A549 (cell line): ENCODE measurements at regions not wholly inside any gene's neighbourhood (a gene's known extent, or its start where the extent isn't known, plus 50 kb on each side); places are given as distances from the start of the nearest gene placed in this dataset.

Experiments
- ATAC-seq, 2 experiments: fragments of 200-7000 bp in 1 of 2; fragments of >200 bp in 1 of 2; cut with Nextera tagmentation in 1 of 2; cut with Tn5 transposase in 1 of 2; 3 replicates each; pipeline versions ENCODE4 v1.8.0 to v1.9.1; 2018 to 2020; ENCODE audit warnings: mild to moderate bottlenecking in 1 of 2, moderate library complexity in 1 of 2
- CTCF ChIA-PET: fragments of 300-600 bp; sonication (Branson Sonifier 250); formaldehyde crosslinking; extraction: SDS; loops from one replicate; lab custom pipeline; 2021; ENCODE audit warnings: antibody characterized with exemption, inconsistent platforms; lab: Yijun Ruan, JAX
- POLR2A ChIA-PET: fragments of 350-600 bp; formaldehyde crosslinking; extraction: SDS; loops from one replicate; lab custom pipeline; 2021; ENCODE audit warnings: antibody characterized with exemption, inconsistent platforms; lab: Yijun Ruan, JAX
- DNase-seq, 2 experiments: peaks; one replicate each; pipeline versions ENCODE4 v3.0.0 to v3.0.0-alpha.2; 2011 to 2016; ENCODE audit warnings: low read depth in 1 of 2, low spot score in 1 of 2
- FAIRE-seq: peaks from 2 replicates; lab custom pipeline; 2011; peaks lifted over from hg19 to GRCh38; lab: Jason Lieb, UNC
- H3K27ac ChIP-seq, 2 experiments: fragments of >200 bp; sonication (Bioruptor Twin); formaldehyde crosslinking; 3 replicates each; pipeline ENCODE4 v1.5.1; 2016 to 2017
- H3K4me1 ChIP-seq: fragments of >200 bp; sonication (Bioruptor Twin); formaldehyde crosslinking; 3 replicates; pipeline ENCODE4 v1.6.1; 2016
- H3K4me2 ChIP-seq: fragments of >200 bp; sonication (Bioruptor Twin); formaldehyde crosslinking; 3 replicates; pipeline ENCODE4 v1.6.1; 2016
- H3K4me3 ChIP-seq: fragments of >200 bp; sonication (Bioruptor Twin); formaldehyde crosslinking; 3 replicates; pipeline ENCODE4 v1.5.1; 2016
- H3K9me3 ChIP-seq: fragments of >200 bp; sonication (Bioruptor Twin); formaldehyde crosslinking; 3 replicates; pipeline ENCODE4 v1.6.1; 2016
- CBX8 ChIP-seq: fragments of 200-600 bp; sonication (generic); IDR thresholded peaks from 2 replicates; pipeline ENCODE4 v1.6.1; 2016
- CEBPB ChIP-seq, 2 experiments: fragments of >200 bp in 1 of 2; sonication (Bioruptor Twin) in 1 of 2; formaldehyde crosslinking in 1 of 2; IDR thresholded peaks; 2 replicates each; pipeline ENCODE4 v1.6.1; 2012 to 2016
- CHD2 ChIP-seq: fragments of 150-350 bp; IDR thresholded peaks from 2 replicates; pipeline ENCODE4 v1.6.1; 2014; ENCODE audit warnings: low read length; ENCODE audit not compliant: partially characterized antibody
- EP300 ChIP-seq, 2 experiments: fragments of >200 bp; sonication (Bioruptor Twin); formaldehyde crosslinking; IDR thresholded peaks; 2 replicates in 1 of 2; 3 replicates in 1 of 2; pipeline ENCODE4 v1.6.1; 2016 to 2017
- ESRRA ChIP-seq: fragments of 150-350 bp; IDR thresholded peaks from 2 replicates; pipeline ENCODE4 v1.6.1; 2014; ENCODE audit warnings: mild to moderate bottlenecking, low read length, borderline replicate concordance
- FOSB ChIP-seq: fragments of 250-450 bp; sonication (Bioruptor Pico); IDR thresholded peaks from 2 replicates; pipeline ENCODE4 v1.5.0; 2020; ENCODE audit warnings: mild to moderate bottlenecking, moderate library complexity
- FOSL2 ChIP-seq, 2 experiments: fragments of 450-650 bp in 1 of 2; fragments of >200 bp in 1 of 2; sonication (Bioruptor Twin) in 1 of 2; formaldehyde crosslinking; IDR thresholded peaks; 2 replicates each; pipeline versions ENCODE4 v1.5.0 to v1.6.1; 2016 to 2020; ENCODE audit warnings: mild to moderate bottlenecking in 1 of 2, moderate library complexity in 1 of 2
- FOXS1 ChIP-seq: fragments of 250-450 bp; sonication (Bioruptor Pico); IDR thresholded peaks from 2 replicates; pipeline ENCODE4 v1.5.0; 2020; ENCODE audit warnings: mild to moderate bottlenecking, moderate library complexity
- HEYL ChIP-seq: fragments of 250-450 bp; sonication (Bioruptor Pico); IDR thresholded peaks from 2 replicates; pipeline ENCODE4 v1.8.0; 2021; ENCODE audit warnings: mild to moderate bottlenecking, moderate library complexity
- HOXB5 ChIP-seq: fragments of 250-450 bp; sonication (Bioruptor Pico); IDR thresholded peaks from 2 replicates; pipeline ENCODE4 v1.5.0; 2020; ENCODE audit warnings: mild to moderate bottlenecking, moderate library complexity
- JUNB ChIP-seq: fragments of >200 bp; sonication (Bioruptor Twin); formaldehyde crosslinking; IDR thresholded peaks from 2 replicates; pipeline ENCODE4 v1.6.1; 2016
- KDM1A ChIP-seq: fragments of 200-600 bp; sonication (generic); IDR thresholded peaks from 2 replicates; pipeline ENCODE4 v1.6.1; 2016; ENCODE audit warnings: low read depth, mild to moderate bottlenecking
- KDM5A ChIP-seq: fragments of 200-600 bp; sonication (generic); IDR thresholded peaks from 2 replicates; pipeline ENCODE4 v1.6.1; 2016; ENCODE audit warnings: antibody characterized with exemption, mild to moderate bottlenecking
- NFE2L2 ChIP-seq: fragments of 150-350 bp; conservative IDR thresholded peaks from 2 replicates; pipeline ENCODE4 v1.6.1; 2014; ENCODE audit warnings: low read length
- NPAS2 ChIP-seq: fragments of 250-450 bp; sonication (Bioruptor Pico); IDR thresholded peaks from 2 replicates; pipeline ENCODE4 v1.8.0; 2022; ENCODE audit warnings: mild to moderate bottlenecking, moderate library complexity, borderline replicate concordance
- RARB ChIP-seq: fragments of 250-450 bp; sonication (Bioruptor Pico); IDR thresholded peaks from 2 replicates; pipeline ENCODE4 v1.8.0; 2021; ENCODE audit warnings: mild to moderate bottlenecking, moderate library complexity
- RFX5 ChIP-seq: fragments of 450-650 bp; IDR thresholded peaks from 2 replicates; pipeline ENCODE4 v1.7.1; 2014; ENCODE audit warnings: antibody characterized with exemption, mild to moderate bottlenecking, moderate library complexity
- RNF2 ChIP-seq: fragments of 200-600 bp; sonication (generic); IDR thresholded peaks from 2 replicates; pipeline ENCODE4 v1.6.1; 2016; ENCODE audit warnings: low read depth, mild to moderate bottlenecking, antibody characterized with exemption, moderate library complexity, borderline replicate concordance
- SMC3 ChIP-seq: fragments of >200 bp; sonication (Bioruptor Twin); formaldehyde crosslinking; IDR thresholded peaks from 3 replicates; pipeline ENCODE4 v1.6.1; 2018; ENCODE audit warnings: inconsistent platforms
- ZFP36 ChIP-seq: fragments of 450-650 bp; IDR thresholded peaks from 2 replicates; pipeline ENCODE4 v1.6.1; 2014; ENCODE audit warnings: borderline replicate concordance; ENCODE audit not compliant: partially characterized antibody
- WGBS: methylation state at CpG from one replicate; pipeline ENCODE4 v1.1.6; 2017; ENCODE audit errors: missing lambda C conversion rate; 5-methylcytosine and 5-hydroxymethylcytosine counted together
- TF ChIP-seq, protein P1 (sequence below): IDR thresholded peaks from 2 replicates; pipeline ENCODE4 v1.6.1; 2012
- TF ChIP-seq, protein P2 (sequence below): fragments of 250-450 bp; sonication (Bioruptor Pico); IDR thresholded peaks from 2 replicates; pipeline ENCODE4 v1.5.0; 2020; ENCODE audit warnings: low read depth, mild to moderate bottlenecking, moderate library complexity

DNA sequence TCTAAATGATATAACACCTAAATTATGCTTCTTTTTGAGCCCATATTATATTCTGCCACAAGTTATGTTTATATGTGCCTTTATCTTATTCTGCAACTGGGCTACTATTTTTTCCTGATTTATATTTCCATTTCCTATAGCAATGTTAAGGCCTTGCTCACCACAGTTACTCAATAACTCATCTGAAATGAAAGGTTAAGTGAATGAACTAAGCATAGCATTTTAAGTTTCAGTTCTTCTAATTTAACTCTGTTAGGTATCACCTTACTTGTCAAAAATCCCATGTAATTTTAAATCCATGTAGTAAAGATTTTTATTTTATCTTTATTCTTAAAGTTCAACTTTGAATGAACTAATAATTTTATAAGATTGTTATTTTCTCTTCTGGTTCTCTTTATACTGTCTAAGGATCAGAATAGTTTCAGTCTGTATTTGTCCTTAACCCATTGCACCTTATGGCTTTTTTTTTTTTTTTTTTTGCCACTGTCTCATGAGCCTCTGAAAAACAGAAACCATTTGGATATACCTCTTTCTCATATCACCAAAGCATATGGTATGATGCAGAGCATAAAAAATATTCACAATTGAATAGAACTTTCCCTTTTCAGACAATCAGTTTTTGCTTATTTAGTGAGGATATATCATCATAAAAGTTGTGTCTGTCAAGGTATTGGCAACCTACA lies 301.8 kb upstream of the ZWINT start:
- ATAC-seq (no peak), DNase-seq (no peak), FAIRE-seq (no peak)
- TF ChIP-seq CEBPB (IDR thresholded peaks at IDR 0.05) = no peak
- TF ChIP-seq FOSB (CRISPR knock-in tag) = no peak
- no peak for TF ChIP-seq KDM5A
- no peak for TF ChIP-seq FOXS1 (CRISPR knock-in tag)
- TF ChIP-seq ESRRA = no peak
- TF ChIP-seq ZFP36 = no peak
- TF ChIP-seq, protein P1, sequence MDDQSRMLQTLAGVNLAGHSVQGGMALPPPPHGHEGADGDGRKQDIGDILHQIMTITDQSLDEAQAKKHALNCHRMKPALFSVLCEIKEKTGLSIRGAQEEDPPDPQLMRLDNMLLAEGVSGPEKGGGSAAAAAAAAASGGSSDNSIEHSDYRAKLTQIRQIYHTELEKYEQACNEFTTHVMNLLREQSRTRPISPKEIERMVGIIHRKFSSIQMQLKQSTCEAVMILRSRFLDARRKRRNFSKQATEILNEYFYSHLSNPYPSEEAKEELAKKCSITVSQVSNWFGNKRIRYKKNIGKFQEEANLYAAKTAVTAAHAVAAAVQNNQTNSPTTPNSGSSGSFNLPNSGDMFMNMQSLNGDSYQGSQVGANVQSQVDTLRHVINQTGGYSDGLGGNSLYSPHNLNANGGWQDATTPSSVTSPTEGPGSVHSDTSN = no peak
- no peak for TF ChIP-seq CBX8
- TF ChIP-seq SMC3 = no peak
- no peak for TF ChIP-seq RARB (CRISPR knock-in tag)
- no peak for TF ChIP-seq RFX5
- no peaks in the 10 kb centered on the region for H3K9me3 ChIP-seq
- POLR2A ChIA-PET = no interaction called here
- H3K4me1 ChIP-seq = no peaks in the 10 kb centered on the region
- no peak overlapping the region for H3K4me2 ChIP-seq
- no peak overlapping the region for H3K4me3 ChIP-seq
- no peak overlapping the region for H3K27ac ChIP-seq
- CTCF ChIA-PET = no interaction called here

DNA sequence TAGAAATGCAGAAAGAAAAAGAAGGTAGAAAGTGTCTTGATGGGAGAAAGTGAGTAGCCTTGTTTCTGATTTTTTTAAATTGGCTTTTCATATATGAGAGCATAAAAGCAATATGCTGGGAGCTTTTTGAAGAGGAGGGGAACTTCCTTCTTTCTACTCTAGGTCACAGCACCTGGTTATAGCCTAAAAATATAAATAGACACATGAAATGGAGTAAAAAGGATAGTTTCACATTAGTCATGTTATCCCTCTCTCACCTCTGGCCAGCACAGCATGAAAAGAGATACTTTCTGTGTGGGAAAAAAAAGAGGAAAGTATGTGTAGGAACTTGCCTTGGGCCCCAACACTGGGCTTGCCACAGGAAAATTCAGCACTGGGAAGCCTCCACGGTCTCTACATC lies 292.2 kb upstream of the ZWINT start:
- no peak for FAIRE-seq
- 0% methylated on average over 1 of the region's 1 CpG for WGBS
- Histone ChIP-seq H3K27ac (no peak overlapping the region), H3K4me2 (no peak overlapping the region), H3K9me3 (peaks cover 3% of the 10 kb centered on the region; the same call in 1 of the 3 replicates), H3K4me1 (no peaks in the 10 kb centered on the region), H3K4me3 (no peak overlapping the region)
- no peak for DNase-seq
- no peak for ATAC-seq
- ChIA-PET POLR2A (no interaction called here), CTCF (no interaction called here)
- TF ChIP-seq CHD2 = no peak

DNA sequence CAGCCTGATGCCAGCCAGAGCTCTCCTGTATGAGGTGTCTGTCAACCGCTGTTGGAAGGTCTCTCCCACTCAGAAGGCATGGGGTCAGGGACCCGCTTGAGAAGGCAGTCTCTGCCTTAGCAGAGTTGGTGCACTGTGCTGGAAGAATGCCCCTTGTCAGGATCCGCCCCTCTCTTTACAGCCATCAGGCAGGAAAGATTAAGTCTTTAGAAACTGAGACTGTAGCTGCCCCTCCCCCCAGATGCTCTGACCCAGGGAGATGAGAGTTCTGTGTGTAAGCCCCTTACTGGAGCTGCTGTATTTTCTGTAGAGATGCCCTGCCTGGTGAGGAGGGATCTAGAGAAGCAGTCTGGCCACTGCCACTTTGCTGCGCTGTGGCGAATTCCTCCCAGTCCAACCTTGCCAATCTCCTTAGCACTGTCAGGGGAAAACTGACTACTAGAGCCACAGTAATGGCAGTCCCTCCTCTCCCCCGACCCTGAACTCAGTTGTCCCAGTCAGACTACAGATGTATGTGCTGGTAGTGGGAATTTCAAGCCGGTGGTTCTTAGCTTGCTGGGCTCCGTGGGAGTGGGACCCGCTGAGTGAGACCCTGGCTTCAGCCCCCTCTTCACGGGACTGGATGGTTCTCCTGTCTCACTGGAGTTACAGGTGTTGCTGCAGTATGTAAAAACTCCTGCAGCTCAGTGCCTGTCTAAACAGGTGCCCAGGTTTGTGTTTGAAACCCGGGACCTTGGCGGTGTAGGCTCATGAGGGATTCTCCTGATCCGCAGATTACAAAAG lies 285.5 kb upstream of the ZWINT start:
- TF ChIP-seq RNF2 = no peak
- no peak for TF ChIP-seq HEYL (CRISPR knock-in tag)
- no peak for TF ChIP-seq EP300 (IDR thresholded peaks at IDR 0.05)
- no peak for TF ChIP-seq CHD2
- TF ChIP-seq NFE2L2 = no peak
- TF ChIP-seq HOXB5 = no peak
- TF ChIP-seq FOSL2 (IDR thresholded peaks at IDR 0.05) = no peak
- TF ChIP-seq FOSL2 (CRISPR knock-in tag; IDR thresholded peaks at IDR 0.05) = no peak
- TF ChIP-seq KDM1A = no peak
- no peak for TF ChIP-seq NPAS2 (CRISPR knock-in tag)
- TF ChIP-seq, protein P2, sequence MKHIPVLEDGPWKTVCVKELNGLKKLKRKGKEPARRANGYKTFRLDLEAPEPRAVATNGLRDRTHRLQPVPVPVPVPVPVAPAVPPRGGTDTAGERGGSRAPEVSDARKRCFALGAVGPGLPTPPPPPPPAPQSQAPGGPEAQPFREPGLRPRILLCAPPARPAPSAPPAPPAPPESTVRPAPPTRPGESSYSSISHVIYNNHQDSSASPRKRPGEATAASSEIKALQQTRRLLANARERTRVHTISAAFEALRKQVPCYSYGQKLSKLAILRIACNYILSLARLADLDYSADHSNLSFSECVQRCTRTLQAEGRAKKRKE = no peak
- TF ChIP-seq FOXS1 (CRISPR knock-in tag) = no peak
- no peak for TF ChIP-seq JUNB
- no peak for TF ChIP-seq RFX5
- H3K4me1 ChIP-seq = no peaks in the 10 kb centered on the region
- DNase-seq = no peak
- 0 out of 3 replicates have a peak, but pooled peaks cover 3% of the 10 kb centered on the region for H3K9me3 ChIP-seq
- FAIRE-seq = no peak
- CTCF ChIA-PET = no interaction called here
- H3K4me3 ChIP-seq = no peak overlapping the region
- H3K27ac ChIP-seq = no peak overlapping the region
- POLR2A ChIA-PET = no interaction called here
- H3K4me2 ChIP-seq = no peak overlapping the region
- no peak for ATAC-seq
- 30% methylated on average over 6 of the region's 13 CpGs for WGBS
